ENCODE measurements at regions not wholly inside any gene's neighbourhood (a gene's known extent, or its start where the extent isn't known, plus 50 kb on each side); places are given as distances from the start of the nearest gene placed in this dataset.

DNA sequence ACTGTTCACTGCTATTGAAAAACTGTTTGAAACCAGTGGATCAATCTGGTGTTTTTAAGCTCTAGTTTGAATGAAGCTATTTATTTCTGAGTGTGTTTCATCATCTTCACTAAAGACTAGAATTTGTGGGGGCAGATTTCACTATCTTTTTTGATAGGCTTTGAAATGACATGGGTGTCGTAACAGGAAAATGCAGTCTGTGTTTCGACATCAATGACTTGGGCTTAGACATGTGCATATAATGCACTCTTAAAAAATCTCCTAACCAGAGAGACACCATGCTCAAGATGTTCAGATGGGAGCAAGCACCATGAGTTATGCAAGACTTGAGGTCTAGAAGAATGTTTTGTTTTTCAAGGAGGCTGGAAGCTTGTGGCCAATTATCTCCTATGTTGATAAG is 221.6 kb downstream of the GPD2 start (continued):
- TF ChIP-seq, protein P1, sequence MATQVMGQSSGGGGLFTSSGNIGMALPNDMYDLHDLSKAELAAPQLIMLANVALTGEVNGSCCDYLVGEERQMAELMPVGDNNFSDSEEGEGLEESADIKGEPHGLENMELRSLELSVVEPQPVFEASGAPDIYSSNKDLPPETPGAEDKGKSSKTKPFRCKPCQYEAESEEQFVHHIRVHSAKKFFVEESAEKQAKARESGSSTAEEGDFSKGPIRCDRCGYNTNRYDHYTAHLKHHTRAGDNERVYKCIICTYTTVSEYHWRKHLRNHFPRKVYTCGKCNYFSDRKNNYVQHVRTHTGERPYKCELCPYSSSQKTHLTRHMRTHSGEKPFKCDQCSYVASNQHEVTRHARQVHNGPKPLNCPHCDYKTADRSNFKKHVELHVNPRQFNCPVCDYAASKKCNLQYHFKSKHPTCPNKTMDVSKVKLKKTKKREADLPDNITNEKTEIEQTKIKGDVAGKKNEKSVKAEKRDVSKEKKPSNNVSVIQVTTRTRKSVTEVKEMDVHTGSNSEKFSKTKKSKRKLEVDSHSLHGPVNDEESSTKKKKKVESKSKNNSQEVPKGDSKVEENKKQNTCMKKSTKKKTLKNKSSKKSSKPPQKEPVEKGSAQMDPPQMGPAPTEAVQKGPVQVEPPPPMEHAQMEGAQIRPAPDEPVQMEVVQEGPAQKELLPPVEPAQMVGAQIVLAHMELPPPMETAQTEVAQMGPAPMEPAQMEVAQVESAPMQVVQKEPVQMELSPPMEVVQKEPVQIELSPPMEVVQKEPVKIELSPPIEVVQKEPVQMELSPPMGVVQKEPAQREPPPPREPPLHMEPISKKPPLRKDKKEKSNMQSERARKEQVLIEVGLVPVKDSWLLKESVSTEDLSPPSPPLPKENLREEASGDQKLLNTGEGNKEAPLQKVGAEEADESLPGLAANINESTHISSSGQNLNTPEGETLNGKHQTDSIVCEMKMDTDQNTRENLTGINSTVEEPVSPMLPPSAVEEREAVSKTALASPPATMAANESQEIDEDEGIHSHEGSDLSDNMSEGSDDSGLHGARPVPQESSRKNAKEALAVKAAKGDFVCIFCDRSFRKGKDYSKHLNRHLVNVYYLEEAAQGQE (IDR thresholded peaks at IDR 0.05) = no peak

DNA sequence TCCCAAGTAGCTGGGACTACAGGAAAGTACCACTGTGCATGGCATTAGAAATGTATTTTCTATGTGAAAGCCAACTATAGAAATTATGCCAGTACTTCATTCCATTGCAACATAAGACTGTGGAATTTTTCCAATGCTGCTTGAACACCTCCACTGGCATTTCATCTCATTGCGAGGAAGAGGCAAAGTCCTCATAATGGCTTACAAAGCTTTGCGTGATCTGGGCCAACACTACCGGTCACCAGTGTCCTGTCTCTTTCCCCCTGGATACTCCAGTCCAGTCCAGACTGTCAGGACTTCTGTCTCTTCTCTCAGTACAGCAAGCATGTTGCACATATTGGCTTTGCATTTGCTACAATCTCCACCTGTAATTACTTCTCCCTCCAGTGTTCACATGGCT is 223.5 kb downstream of the GPD2 start:
- no peak for ATAC-seq
- CTCF ChIA-PET = interaction anchor here (0.6 to 1.0 kb wide), 2 partner anchors 324 to 530 kb away, joined by 3 read pairs; no protein-coding TSS in a partner anchor
- H3K4me1 ChIP-seq = no peaks in the 10 kb centered on the region
- POLR2A ChIA-PET = no interaction called here
- FAIRE-seq = no peak
- H3K4me3 ChIP-seq = no peak overlapping the region
- DNase-seq (ENCODE audit: low read depth in 1 of 2, low spot score in 1 of 2) = no peak
- no peak overlapping the region for H3K4me2 ChIP-seq
- TF ChIP-seq, protein P2, sequence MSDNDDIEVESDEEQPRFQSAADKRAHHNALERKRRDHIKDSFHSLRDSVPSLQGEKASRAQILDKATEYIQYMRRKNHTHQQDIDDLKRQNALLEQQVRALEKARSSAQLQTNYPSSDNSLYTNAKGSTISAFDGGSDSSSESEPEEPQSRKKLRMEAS (IDR thresholded peaks at IDR 0.05) = no peak
- no peak for TF ChIP-seq ZFP36 (IDR thresholded peaks at IDR 0.05; ENCODE audit: borderline replicate concordance, partially characterized antibody)
- TF ChIP-seq POLR2A (IDR thresholded peaks at IDR 0.05; ENCODE audit: low read length) = no peak
- TF ChIP-seq, protein P3, sequence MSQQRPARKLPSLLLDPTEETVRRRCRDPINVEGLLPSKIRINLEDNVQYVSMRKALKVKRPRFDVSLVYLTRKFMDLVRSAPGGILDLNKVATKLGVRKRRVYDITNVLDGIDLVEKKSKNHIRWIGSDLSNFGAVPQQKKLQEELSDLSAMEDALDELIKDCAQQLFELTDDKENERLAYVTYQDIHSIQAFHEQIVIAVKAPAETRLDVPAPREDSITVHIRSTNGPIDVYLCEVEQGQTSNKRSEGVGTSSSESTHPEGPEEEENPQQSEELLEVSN (IDR thresholded peaks at IDR 0.05; ENCODE audit: borderline replicate concordance, low read depth) = no peak
- no peak for TF ChIP-seq GATA3 (IDR thresholded peaks at IDR 0.05; ENCODE audit: borderline replicate concordance)
- TF ChIP-seq CHD2 (IDR thresholded peaks at IDR 0.05; ENCODE audit: low read length, partially characterized antibody) = no peak
- TF ChIP-seq, protein P4, sequence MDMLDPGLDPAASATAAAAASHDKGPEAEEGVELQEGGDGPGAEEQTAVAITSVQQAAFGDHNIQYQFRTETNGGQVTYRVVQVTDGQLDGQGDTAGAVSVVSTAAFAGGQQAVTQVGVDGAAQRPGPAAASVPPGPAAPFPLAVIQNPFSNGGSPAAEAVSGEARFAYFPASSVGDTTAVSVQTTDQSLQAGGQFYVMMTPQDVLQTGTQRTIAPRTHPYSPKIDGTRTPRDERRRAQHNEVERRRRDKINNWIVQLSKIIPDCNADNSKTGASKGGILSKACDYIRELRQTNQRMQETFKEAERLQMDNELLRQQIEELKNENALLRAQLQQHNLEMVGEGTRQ (IDR thresholded peaks at IDR 0.05) = no peak
- TF ChIP-seq CBX2 (IDR thresholded peaks at IDR 0.05; ENCODE audit: borderline replicate concordance, low read depth) = no peak
- TF ChIP-seq HOXB5 (CRISPR knock-in tag; IDR thresholded peaks at IDR 0.05) = no peak
- TF ChIP-seq, protein P5, sequence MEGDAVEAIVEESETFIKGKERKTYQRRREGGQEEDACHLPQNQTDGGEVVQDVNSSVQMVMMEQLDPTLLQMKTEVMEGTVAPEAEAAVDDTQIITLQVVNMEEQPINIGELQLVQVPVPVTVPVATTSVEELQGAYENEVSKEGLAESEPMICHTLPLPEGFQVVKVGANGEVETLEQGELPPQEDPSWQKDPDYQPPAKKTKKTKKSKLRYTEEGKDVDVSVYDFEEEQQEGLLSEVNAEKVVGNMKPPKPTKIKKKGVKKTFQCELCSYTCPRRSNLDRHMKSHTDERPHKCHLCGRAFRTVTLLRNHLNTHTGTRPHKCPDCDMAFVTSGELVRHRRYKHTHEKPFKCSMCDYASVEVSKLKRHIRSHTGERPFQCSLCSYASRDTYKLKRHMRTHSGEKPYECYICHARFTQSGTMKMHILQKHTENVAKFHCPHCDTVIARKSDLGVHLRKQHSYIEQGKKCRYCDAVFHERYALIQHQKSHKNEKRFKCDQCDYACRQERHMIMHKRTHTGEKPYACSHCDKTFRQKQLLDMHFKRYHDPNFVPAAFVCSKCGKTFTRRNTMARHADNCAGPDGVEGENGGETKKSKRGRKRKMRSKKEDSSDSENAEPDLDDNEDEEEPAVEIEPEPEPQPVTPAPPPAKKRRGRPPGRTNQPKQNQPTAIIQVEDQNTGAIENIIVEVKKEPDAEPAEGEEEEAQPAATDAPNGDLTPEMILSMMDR (IDR thresholded peaks at IDR 0.05) = no peak
- TF ChIP-seq TP53 (CRISPR knock-in tag; IDR thresholded peaks at IDR 0.05) = no peak
- TF ChIP-seq KDM5A (IDR thresholded peaks at IDR 0.05) = no peak
- no peak for TF ChIP-seq RCOR1 (IDR thresholded peaks at IDR 0.05; ENCODE audit: low read depth, low read length)
- TF ChIP-seq CBX8 (IDR thresholded peaks at IDR 0.05) = no peak
- no peak for TF ChIP-seq ZSCAN20 (CRISPR knock-in tag; IDR thresholded peaks at IDR 0.05)
- TF ChIP-seq, protein P1 (IDR thresholded peaks at IDR 0.05) = no peak
- TF ChIP-seq HOXA7 (CRISPR knock-in tag; IDR thresholded peaks at IDR 0.05) = no peak
- no peak for TF ChIP-seq NPAS2 (CRISPR knock-in tag; IDR thresholded peaks at IDR 0.05; ENCODE audit: borderline replicate concordance)
- 93% methylated on average over 3 of the region's 3 CpGs for WGBS (ENCODE audit: missing lambda C conversion rate)
- no peaks in the 10 kb centered on the region for H3K9me3 ChIP-seq
- no peak overlapping the region for H3K27ac ChIP-seq

All from A549 (cell line).